Inferior parietal cortex (tissue), 1 donor: ENCODE measurements at regions not wholly inside any gene's neighbourhood (a gene's known extent, or its start where the extent isn't known, plus 50 kb on each side); places are given as distances from the start of the nearest gene placed in this dataset.
A peak's percentile ranks its signal among the peaks of the same experiment; 100 is the strongest.

Experiments used
- DNase-seq: peaks from one replicate; pipeline ENCODE4 v3.0.0-alpha.2; 2016; ENCODE audit errors: extremely low spot score

DNA sequence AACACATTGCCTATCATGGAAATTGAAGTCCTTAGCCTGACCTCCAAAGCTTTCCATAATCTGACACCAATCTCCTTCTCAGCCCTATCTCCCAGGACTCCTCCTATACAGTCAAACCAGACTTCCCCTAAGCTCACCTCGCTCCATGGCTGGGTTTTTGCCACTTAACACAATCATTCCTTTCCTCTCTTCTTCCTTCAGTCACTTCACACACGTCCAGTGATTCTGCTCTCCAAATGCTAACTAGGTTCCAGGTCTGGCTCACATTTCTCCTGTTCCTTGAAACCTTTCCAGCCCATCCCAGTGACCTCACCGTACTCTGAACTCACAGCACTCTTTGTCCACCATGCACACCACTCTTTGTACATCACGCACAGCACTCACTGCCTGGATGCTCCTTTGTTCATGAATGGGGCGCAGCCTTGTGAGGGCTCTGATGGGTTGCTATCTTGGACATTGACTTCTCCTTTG lies 98.4 kb downstream of the GLUL start:
- no peak for DNase-seq

DNA sequence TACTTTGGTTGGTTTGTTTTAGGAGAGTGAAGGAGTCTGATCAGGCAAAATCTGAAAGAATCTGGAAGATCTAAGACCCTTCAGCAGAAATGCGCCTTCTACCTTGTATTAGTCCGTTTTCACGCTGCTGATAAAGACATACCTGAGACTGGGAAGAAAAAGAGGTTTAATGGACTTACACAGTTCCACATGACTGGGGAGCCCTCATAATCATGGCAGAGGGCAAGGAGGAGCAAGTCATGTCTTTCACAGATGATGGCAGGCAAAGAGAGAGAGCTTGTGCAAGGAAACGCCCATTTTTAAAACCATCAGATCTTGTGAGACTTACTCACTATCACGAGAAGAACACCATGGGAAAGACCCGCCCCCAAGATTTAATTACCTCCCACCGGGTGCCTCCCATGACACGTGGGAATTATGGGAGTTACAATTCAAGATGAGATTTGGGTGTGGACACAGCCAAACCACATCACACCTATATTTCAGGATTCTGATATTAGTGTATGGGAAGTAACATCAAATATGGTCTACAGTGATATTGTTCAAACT lies 99.3 kb downstream of the GLUL start:
- no peak for DNase-seq

DNA sequence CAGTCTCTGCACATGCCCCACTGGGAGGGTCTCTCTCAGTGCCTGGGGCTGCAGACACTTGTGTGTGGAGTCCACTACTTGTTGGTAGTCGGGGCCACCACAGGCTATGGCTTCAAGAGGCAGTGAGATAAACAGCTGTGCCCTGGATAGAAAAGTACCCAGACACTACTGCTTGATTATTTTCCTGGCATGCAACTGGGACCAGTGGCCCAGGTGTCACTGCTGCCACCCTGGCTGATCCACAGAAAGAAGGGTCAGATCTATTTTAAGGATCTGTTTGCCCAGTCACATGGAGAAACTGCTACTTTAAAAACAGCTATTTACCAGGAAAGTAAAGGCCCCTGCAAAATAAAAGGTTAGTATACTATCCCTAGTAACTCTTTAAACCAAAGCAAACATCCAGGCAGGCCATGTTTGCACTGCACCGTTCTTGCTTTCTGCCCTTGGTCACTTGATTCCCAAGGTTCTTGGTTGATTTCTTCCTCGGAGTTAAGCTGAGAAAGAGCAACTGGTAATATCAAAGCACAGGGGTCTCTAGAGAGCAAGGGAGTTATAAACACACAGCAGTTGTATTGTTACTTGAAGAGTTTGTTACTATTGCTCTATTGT lies 99.9 kb downstream of the GLUL start:
- no peak for DNase-seq

DNA sequence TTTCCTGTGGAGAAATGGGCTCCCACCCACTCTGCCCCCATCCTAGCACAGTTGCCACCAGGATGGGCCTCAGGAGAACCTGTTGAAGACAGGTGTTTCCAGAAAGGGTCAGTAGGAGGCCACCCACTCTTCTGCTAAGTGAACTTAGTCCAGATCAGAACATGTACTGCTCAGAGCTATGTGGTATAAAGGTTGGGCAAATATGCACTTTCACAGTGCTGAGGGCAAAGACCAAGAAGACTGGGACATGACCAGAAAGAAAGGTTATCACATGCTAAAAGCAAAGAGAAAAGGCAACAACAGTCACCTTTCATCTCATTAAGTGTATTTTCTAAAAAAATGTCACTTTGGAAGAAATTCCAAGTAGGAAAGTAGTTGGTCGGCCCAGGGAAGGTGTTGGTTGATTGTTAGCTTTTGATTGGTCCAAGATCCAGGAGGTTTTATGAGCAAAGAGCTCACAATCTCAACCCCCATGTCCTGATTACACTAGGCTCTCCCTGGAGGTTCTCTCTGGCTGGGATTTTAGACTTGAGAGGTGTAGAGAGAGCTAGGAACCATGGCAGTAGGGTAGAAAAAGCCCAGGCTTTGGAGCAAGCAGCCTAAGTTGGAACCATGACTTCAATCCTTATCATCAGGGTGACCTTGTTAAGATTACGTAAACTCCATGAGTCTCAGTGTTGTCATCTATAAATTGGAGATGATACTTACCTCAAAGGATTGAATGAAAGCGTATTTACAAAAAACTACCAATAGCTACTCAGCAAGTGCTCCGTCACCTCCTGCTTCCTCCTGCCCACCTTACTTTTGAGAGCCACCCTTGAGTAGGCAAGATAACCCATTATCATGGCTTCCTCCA lies 102.6 kb downstream of the GLUL start:
- no peak for DNase-seq

DNA sequence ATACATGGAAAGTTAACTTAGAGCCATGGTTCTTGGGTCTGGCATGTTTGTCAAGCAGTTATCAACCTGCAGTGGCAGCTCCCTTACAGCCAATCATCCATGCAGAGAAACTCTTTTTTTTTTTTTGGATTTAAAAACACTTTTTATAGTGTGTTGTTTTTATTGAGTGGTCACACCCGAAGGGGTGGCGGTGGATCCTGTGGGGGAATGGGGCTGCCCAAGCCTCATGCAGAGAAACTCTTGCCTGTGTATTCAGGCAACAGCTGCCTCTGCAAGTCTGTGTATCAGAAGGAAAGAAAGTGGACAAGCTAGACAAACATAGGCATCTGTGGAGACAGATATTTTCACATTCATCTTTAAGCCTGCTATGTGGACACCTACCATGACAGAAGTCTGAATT lies 104.8 kb downstream of the GLUL start:
- DNase-seq = no peak

DNA sequence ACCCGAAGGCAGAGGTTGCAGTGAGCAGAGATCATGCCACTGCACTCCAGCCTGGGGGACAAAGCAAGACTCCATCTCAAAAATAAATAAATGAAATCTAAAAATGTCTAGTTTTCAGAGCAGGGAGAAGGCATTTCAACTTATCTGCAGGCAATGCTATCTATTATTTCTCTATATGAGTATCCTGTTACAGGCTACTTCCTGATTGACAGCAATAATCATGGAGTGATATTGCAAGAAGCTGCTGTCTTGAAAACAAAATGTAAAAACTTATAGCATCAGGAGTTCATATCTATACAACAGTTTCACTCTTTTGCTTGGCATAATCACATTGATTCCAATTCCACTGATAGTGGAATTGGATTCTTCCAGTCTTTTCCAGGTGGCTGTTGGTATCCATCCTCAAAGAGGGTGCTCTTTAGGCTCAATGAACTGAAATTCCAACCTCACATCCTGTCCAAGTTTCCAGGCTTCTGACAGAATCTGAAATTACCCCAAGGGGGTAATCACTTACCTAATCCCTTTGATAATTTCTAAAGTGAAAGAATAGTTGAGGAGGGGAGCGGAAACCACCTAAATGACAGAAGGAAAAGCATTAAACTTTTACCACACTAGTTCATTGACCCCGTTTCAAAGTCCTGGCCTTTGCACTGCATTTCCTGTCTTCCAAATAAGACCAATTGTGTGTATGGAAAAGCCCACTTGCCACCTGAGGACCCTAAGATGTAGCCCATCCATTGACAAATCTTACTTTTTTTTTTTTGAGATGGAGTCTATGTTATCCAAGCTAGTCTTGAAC lies 107.6 kb downstream of the GLUL start:
- no peak for DNase-seq

DNA sequence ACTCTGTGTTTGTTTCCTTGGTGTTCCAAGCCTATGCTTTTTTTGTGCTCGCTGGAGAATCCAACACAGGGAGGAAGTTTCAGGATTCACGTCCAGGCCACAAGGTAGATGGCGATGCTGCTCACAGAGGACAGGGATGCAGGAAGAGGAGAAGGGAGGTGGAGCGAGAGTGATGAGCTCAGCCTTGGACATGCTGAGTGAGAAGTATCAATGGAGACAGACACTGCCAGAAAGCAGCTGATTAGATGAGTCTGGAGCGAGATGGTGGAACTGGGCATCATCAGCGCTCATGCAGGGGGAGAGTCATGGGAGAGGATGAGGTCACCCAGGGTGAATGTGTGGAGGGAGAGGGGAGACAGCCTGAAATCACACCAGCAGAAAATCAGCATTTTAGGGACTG lies 110.0 kb downstream of the GLUL start:
- DNase-seq = peak; percentile 85

DNA sequence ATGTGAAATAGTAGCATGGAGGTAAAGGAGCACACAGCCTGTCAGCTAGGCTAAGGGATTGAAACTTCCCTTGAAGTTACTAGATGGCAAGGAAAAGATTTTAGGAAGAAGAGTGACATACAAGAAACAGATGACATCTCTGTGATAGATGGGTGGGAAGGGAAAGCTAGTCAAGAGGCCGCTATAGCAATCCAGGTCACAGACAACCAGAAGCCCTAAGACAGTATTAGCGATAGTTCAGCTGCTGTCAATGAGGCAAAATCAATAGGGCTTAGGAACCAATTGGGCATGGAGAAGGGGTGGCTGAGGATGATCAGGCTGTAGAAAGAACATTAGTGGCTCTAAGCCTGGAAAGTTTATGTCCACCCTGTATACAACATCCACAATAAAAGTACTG lies 111.1 kb downstream of the GLUL start:
- DNase-seq = no peak

DNA sequence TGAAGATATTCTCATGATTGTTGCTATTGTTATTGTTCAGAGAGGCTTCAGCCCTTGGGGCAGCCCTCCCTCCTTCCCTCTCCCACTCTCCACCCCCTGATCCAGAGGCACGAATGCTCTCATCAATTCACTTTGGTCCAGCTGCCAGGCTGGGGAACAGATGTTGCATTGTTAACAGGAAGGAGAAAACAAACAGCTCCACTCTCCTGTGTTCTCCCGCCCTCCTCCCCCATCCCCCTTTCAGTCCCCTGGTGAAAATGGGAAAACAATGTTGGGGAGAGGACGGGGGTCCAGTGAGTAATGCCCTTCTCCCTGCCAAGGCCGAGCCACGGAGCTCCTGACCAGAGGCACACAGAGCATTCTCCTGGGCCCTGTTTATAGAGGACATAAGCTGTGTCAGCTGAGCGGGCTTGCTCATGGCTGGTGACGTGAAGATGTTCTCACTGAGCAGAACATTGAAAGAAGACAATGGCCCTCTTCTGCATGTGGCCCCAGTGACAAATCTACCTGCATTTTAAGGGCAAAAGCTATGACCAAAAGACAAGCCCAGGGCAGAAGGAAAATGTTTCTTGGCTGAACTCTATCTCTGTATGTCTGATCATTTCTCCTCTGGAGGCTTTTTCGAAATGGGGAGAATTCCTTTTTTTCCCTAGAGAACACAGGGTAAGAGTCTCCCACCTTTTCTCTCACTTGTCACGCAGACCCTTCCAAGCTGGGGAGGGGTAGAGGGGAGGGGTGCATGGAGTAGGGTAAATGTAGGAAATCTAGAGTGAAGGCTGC lies 111.7 kb downstream of the GLUL start:
- peak; percentile 88 for DNase-seq

DNA sequence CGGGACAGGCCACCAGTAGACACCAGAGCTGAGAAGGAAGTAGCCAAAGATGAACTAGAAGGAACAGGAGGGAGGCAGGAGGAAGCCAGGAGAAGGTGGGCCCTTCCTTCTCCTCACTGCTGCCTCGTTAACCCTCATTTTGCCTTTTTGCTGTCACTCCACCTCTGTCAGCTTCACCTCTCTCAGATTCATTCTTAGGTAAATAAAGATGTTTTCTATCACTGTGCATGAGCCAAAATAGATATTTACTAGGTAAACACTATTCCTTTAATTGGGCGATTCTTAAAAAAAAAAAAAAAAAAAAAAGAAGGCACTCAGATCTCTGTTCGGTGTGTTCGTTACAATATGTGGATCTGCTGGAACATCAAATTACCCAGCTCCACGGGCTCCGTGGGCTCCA lies 112.3 kb downstream of the GLUL start:
- no peak for DNase-seq

DNA sequence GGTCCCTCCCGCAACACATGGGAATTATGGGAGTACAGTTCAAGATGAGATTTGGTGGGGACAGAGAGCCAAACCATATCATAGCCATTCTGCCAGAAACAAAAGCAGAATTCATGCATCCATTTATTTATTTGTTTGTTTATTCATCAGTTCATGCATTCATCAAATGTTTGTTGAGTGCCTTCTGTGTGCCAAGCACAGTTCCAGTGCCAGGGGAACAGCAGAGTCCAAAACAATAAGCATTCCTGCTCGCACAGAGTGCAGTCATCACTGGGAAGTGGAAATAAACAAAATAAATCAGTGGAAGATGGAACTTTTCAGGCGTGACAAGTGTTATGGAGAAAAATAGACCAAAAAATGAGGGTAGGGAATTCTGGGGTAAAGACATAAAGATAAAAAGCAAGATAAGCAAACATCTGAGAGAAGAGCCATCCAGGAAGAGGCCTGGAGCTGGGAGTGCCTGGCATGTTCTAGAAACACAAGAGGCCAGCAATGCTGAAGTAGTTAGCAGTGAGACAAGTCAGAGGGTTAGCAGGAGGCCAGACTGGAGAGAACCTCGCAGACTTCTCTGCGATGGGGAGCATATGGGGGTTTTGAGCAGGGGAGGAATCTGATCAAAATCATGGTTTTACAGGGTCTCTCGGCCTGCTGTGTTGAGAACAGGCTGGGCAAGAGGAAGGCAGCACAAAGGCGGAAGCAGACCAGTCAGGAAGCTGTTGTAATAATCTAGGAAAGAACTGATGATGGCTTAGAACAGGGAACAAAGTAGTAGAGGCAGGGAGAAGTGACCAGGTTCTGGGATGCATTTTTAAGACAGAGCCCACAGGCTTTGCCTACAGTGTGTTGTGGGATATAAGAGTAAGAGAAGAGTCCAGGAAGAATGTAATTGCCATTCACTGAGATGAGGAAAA lies 113.2 kb downstream of the GLUL start:
- no peak for DNase-seq

DNA sequence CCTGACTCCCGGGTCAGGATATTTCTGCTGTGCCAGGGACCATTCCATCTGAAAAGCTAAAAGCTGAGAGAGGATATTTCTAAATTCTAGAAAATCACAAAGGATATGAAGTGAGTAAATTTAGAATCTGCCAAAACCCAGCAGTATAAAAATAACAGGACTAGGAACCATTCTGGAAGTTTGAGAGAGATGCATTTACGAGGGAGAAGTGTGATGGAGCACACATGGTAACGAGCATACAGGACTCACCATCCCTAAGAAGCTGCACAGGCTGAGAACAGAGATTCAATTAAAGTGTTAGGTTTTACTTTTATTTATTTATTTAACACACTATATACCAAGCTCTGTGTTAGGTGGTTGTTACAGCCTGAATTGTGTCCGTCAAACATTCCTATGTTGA lies 116.3 kb downstream of the GLUL start:
- DNase-seq = peak; percentile 28

DNA sequence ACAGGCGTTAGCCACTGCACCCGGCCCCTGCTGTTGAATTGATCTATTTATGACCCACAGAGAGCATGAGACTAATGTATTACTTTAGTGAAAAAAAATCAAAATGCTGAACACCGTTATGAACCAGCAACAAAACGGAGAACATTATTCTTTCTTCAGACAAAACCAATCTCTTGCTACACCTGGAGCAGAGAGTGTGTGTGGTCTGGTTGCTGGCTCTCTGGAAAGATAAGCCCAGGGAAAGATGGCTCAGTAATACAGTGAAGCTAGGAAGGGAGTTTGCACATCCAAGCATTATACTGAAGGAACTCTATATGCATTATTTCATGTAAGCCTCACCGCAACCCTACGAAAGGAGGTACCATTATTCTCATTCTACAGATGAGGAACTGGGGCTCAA lies 117.0 kb downstream of the GLUL start:
- no peak for DNase-seq

DNA sequence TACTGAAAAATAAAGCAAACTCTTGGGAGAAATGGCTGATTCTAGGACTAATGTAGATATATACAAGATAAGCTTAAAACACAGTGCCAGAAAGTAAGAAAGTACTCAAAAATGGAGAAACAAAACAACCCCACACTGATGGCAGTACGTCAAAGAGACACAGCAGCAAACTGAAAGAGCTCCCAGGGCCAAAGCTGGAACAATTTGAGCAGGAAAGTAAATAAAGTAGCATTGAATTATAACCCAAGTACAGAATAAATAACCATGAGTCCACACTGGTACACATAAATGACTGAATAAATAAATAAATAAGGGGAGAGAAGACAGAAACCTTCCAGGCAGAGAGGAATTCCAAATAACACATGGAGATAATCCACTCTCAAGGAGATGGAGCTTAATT lies 120.9 kb downstream of the GLUL start:
- no peak for DNase-seq

DNA sequence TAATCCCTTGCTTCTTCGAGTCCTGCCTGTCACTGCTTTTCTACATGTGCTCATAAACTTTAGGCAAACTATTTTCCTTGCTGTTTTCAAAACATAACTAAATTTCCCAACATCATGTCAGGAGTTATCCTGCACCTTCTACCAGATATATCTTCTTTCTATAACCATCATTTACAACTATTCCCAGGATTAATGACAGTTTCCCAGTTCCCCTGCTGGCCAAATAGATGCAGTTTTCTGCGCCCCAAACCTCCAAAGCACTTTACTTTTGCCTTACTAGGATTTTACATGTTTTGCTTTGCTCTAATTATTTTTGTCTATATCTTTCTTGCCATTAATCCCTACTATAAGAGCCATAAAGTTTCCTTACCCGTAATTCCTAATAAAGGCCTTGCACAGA lies 122.5 kb downstream of the GLUL start:
- DNase-seq = no peak

DNA sequence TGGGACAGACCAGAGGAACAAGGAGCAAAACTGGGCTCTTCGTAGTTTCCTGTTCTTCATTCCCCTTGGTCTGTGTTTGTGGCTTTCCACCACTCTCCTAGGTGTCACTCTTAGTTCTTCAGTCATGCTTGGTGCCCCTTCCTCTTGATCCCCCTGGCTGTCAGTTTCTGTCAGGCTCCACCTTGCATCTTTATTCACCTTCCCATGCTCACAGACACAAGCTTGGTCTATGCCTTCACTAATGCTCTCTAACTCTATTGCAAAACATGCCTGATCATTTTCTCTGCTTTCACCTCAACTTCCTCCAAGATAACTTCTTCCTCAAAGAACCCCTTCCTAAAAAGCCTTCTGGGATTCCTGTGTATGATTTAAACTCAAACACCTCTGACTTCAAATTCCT lies 122.9 kb downstream of the GLUL start:
- no peak for DNase-seq

DNA sequence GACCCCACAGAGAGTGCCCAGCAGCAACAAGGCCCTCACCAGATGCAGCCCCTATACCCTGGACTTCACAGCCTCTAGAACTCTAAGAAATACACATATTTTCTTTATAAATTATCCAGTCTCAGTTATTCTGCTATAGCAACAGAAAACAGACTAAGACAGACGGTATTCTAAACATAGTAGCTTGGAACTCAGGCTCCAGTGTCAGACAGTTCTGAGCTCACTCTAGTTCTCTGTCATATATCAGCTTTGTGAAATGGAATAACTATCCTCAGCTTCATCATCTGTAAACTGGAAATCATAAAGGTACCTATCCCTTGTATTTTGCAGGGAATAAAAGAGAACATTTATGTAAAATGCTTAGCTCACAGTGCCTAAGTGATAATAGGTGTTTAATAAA lies 127.4 kb downstream of the GLUL start:
- no peak for DNase-seq

DNA sequence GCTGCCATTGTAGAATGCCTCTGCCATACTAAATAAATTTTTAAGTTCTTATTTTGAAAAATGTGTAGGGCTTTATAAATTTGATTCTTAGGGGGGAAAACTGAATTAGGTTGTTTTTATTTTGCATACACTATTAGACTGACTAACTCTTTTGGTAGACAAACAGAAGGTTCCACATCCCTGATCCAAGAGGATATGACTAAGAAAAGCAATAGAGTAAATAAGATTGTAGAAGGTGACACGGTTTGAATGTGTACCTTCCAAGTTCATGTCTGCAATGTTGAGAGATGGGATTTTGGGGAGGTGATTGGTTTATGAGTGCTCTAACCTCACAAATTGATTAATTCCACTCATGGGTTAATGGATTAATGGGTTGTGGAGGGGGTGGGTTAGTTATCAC lies 127.9 kb downstream of the GLUL start:
- DNase-seq = no peak

DNA sequence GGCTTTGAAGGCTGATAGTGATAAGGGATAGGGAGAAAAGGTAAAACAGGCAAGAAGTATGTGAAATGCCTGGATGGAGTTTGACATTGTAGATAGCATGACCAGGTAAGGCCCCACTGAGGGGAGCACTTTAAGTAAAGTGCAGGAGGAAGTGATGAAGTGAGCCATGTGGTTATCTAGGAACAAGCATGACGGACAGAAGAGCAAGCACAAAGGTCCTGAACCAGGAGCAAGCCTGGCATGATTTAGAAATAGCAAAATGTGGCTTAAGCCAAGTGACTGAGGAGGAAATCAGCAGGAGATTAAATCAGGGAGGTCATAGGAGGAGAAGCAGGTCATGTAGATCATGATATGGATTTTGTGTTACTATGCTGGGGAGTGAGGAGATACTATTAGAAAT lies 129.2 kb downstream of the GLUL start:
- no peak for DNase-seq

DNA sequence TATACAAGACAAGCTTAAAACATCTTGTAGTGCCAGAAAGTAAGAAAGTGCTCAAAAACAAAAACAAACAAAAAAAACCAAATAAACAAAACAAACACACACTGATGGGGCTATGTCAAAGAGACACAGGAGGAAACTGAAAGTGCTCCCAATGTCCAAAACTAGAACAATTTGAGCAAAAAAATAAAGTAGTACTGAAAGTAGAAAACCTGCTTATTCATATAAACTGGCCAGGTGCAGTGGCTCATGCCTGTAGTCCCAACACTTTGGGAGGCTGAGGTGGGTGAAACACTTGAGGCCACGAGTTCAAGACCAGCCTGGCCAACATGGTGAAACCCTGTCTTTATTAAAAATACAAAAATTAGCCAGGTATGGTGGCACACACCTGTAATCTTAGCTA lies 129.9 kb downstream of the GLUL start:
- DNase-seq = no peak

DNA sequence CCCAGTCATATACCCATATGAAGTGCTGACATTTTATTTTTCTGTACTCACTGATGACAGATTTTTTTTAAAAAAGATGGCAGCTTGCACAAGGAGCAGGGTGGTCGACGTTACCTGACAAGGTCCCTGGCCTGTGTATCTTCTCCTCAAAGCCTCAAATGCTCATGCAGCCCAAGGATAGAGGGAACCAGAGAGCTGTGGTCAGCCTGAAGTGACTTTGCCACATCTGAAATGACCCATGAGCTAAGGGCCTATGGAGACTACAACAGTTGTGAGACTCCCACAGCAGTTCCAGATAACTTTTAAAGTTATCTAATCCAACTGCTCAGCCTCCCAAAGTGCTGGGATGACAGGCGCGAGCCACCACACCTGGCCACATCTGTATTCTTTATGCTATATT lies 131.1 kb downstream of the GLUL start:
- DNase-seq = no peak
